ENCODE measurements at regions not wholly inside any gene's neighbourhood (a gene's known extent, or its start where the extent isn't known, plus 50 kb on each side); places are given as distances from the start of the nearest gene placed in this dataset.
"Not testable (repeated sequence)": the region's sequence is repeated elsewhere in the genome, so short reads cannot be mapped to it uniquely, and the experiment has no call there.

DNA sequence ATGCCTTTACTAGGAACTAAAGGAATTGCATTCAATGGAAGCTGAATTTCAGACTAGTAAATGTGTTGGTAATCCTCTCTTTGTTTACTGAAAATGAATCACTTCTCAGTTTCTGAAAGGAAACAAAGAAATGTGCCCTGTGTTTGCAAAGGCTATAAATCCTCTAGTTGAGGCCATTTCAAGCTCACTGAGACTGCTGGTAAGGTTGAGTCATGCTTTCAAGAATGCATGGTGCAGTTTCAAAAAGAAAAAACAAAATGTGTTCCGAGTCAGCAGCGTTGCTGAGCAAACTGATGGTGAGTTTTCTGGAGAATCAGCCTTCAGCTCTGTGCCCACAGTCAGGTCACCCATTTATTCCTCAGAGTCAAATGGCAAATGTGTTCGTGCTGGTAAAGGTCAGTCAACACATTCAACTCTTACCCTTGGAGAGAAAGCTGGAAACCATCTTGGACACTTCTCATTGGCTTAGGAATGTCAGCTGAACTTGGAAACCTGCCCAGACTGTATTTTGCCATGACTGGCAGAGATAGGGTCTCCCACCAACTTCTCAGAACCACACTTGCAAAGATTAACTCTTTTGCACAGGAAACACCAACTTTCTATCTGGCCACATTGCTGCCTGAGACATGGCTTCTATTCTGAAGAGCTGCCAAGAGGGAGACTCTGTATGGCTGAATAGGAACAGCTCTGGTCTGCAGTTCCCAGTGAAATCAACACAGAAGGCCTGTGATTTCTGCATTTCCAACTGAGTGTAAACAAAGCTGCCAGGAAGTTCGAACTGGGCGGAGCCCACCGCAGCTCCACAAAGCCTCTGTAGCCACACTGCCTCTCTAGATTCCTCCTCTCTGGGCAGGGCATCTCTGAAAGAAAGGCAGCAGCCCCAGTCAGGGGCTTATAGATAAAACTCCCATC is 484.4 kb downstream of the ATP23 start:
- DNase-seq = no peak

DNA sequence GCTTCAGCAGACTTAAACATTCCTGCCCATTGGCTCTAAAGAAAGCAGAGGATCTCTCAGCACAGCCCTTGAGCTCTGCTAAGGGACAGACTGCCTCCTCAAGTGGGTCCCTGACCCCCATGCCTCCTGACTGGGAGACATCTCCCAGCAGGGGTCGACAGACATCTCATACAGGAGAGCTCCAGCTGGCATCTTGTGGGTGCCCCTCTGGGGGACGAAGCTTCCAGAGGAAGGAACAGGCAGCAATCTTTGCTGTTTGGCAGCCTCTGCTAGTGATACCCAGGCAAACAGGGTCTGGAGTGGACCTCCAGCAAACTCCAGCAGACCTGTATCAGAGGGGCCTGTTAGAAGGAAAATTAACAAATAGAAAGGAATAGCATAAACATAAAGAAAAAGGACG is 485.1 kb downstream of the ATP23 start:
- not testable (repeated sequence) for DNase-seq

DNA sequence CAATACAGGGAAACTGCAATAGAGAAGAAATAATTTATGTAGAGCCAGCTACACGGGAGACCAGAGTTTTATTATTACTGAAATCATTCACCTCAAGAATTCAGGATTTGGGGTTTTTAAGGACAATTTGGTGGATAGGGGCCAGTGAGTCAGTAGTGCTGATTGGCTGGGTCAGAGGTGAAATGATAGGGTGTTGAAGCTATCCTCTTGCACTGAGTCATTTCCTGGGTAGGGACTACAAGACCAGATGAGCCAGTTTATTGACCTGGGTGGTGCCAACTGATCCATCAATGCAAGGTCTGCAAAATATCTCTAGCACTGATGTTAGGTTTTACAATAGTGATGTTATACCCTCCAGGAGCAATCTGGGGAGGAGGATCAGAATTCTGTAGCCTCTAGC is 486.3 kb downstream of the LRIG3 start:
- no peak for DNase-seq

DNA sequence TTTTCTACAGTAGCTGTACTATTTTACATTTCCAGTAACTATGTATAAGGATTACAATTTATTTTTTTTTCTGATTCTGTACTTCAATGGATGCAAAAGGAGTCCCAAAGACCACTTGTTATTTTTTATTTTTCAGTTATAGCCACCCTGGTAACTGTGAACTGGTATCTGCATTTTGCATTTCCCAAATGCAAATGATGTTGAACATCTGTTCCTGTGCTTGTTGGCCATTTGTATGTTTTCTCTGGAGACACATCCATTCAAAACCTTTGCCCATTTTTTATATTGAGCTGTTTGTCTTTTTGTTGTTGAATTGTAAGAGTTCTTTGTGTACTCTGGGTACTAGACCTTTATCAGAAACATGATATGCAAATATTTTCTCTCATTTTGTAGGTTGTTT is 485.6 kb downstream of the LRIG3 start:
- DNase-seq = no peak

DNA sequence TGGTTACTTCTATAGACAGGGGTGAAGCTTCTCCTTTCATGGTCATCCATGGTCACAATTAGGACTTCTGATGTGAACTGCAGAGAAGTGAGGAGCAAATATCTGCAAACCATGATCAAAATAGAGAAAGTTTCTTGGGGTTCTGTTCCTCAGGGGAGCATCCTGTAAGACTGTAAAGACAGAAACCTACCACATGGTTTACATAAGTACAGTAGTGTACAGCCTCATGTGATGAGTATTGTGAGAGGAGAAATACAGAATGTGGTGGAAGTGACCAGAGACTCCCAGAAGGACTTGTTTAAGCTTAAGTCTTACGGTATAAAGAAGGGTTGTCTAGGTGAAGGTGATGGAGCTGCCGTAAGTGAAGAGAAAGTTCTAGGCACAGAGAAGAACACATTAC is 484.7 kb downstream of the LRIG3 start:
- no peak for DNase-seq

DNA sequence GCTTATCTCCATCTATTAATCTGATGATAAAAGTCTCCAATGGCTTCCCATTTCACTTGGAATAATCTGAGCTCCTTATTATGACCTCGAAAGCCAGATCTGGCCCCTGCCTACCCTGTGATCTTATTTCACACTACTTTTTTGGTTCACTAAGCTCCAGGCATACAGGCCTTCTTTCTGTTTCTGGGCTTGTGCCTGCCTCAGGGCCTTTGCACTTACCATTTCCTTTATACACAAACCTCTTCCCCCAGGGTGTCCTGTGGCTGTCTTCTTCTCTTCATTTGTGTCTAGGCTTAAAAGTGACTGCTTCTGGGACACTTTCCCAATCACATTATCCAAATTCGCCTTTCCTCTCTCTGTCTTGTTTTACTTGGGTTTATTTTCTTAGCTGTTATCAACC is 478.8 kb downstream of the LRIG3 start:
- DNase-seq = no peak

DNA sequence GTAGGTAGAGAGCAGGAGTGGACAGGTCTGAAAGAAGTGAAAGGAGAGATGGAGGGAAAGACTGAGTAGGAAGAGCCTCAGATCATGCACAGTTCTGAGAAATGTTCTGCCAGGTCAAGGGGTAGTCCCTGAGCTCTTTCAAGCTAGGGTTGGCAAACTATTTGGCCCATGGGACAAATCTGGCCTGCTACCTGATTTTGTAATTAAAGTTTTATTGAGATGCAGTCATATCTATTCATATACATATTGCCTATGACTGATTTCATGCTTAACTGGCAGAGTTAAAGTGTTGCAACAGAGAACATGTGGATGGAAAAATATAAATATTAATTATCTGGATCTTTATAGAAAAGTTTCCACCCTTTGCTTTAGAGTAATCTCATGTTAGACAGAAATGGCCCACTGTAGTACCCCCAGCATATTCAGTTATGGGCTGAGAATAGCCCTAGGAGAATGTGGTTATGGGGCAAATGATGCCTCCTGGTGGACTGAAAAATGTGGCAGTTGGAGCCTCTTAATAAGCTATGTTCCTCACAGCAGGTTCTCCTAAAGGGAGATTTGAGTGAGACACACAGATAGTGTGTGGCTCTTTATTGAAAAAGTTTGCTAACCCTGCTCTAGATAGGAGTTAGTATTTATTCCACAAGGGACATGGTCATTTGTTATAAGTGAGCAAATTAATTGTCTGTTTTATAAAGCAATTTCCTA is 476.9 kb downstream of the LRIG3 start:
- DNase-seq = peak; percentile 29 to 31 (median 31)

DNA sequence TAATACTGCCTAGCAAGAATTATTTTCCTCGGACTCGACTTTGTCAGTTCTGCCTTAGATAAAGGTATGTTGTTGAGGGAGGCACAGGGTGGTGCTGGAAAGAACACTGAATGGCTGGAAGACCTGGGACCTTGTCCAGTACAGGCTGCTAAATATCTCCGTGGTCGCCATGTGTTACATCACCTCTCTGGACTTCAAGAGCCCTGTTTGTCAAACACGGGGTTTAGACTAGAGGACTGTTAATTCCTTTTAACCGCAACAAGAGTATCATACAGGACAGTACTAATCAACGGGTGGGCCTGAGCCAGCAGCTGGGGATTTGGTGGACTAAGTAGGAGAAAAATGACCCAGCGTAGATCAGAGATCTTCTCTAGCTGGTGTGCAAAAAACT is 476.3 kb downstream of the LRIG3 start:
- no peak for DNase-seq

DNA sequence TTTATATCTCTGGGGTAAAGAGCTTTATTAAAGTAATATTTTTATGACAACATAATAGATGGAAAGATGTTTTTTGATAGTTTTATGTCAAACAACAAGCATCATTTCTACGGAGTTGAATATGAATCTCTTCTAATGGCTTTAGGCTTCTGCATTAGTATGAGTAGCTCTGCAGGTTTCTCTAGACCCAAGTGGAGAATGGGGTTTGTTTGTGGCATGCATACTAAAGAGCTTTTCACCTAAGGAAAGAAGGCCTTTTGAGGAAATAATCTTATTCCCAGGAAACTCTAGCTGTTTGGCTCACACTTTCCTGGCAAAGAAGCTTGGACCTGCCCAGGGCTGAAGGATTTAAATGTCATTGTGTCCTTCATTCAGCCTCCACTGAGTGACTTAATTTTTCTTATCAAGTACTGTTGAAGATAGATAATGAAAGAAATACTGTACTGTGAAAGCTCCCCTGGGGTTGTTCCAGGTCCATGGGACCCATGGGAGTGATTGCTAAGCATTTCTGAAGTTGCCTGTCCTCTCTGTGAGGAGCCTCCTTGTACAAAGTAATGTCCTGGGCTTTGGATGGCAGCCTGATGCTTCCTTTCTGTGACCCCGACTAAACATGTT is 469.3 kb downstream of the LRIG3 start:
- no peak for DNase-seq

DNA sequence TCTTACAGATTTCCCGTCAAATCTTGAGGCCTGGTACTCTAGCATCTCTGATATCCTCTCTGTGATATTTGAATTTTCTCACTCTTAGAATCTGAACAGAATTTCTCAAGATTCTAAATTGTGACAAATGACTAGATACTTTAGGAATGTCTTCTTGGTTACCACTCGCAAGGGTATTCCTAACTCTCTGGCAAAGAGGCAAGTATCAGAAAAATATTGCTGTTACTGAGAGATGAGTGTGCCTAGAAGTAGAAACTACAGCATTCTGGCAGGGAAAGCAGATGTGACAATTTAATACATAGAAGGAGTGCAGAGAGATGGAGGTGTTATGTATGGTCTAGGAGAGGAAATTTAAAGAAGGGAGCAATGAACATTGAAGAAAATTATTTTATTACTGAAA is 467.8 kb downstream of the LRIG3 start:
- no peak for DNase-seq

DNA sequence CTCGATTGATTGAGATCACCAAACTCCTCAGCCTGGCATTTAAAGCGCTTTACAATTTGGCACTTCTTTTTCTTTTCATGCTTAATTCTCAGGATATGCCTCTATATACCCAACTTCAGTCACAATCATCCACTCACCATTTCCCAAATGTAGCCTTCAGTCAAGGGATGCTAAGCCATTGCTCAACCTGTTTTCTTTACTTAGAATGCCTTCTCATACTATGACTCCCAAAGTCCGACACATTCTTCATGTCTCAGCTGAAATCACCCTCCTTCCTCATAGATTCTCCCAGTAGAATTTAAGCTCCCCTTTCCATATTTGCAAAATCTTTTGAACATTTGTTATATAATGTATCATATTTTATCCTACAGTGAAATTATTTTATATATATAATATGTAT is 467.0 kb downstream of the LRIG3 start:
- no peak for DNase-seq

DNA sequence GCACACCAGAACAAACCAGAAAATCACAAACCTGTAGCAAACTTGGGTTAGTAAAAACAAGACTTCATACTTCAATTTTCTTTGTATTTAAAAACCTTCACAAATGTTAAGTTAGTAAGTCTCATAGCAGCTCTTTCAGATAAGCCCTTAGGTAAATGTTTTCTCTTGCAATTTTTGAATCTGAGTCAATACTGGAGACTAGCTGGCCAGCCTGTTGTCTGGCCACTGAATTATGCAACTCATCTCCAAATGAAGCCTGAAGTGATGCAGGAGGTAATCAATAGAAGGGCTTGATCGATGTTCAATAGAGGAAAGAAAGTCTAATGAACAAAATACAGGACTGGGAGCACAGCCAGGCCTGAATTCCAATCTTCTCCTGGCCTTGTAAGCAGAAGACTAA is 465.2 kb downstream of the LRIG3 start:
- DNase-seq = no peak

DNA sequence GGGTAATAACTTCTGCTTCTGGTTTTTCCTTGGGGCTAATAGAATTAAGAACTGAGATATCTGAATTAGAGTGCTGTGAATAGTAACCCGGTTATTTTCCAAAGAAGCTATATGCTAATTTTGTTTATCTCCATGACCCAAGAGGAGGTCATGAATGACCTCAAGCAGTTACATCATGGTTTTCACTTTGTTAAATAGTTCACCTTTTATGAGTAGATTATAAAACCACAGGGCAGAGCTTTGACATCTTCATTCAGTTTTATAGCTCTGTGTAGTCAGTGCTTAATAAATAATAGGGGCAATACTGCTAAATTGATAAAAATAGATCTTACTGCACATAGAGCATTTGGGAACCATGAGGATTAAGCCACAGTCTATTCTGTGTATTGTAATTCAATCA is 462.2 kb downstream of the LRIG3 start:
- no peak for DNase-seq

DNA sequence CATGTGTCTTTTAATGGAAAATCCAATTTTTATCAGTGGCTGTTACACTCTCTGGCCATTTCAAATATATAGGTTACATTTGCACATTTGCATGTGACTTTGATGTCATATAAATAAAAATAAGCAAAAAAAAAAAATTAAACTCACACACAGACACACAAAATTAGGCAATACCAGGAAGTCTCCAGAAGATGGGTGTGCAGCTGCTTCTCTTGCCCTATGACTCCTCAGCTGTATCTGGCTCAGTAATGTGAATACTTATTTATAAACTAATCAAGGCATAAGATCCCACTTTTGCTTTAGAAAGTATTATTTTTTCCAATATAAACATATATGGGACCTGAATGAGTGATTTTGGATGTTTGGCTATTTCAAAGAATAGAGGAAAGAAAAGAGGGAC is 461.1 kb downstream of the LRIG3 start:
- no peak for DNase-seq

DNA sequence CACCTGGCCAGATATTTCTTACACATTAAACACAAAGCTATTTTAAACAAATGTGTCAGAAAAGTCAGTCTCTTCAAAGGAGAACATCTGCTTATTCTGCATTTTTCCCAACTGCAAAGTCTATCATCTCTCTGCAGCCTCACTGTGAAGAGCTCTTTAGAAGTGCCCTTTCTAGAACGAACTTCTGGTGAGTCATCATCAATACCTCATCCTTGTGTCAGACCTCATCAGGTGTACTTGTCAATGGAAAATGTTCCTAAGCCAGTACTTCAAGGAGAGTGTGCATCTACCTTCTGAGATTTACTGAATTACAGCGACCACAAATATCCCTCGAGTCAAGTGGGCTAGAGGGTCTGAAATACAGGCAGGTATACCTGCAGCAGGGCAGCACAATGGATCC is 457.3 kb downstream of the LRIG3 start:
- DNase-seq = no peak

DNA sequence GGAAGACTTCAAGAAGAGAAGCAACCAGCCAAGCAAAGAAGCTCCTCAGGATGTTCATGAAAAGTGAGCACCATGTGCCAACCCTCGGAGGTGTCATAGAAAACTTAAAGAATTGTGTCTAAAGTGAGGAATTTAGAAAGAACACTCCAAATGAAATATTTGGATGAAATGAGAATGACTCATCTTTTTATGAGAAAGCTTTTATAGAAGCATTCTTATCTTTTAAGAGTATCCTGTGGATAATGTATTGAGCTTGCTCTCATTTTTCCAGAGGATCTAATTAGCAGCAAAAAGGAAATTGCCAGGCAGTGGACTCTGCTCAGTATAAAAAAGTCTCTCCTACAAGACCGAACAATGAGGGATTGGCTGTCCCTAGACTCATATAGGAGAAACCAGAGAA is 454.9 kb downstream of the LRIG3 start:
- DNase-seq = no peak

DNA sequence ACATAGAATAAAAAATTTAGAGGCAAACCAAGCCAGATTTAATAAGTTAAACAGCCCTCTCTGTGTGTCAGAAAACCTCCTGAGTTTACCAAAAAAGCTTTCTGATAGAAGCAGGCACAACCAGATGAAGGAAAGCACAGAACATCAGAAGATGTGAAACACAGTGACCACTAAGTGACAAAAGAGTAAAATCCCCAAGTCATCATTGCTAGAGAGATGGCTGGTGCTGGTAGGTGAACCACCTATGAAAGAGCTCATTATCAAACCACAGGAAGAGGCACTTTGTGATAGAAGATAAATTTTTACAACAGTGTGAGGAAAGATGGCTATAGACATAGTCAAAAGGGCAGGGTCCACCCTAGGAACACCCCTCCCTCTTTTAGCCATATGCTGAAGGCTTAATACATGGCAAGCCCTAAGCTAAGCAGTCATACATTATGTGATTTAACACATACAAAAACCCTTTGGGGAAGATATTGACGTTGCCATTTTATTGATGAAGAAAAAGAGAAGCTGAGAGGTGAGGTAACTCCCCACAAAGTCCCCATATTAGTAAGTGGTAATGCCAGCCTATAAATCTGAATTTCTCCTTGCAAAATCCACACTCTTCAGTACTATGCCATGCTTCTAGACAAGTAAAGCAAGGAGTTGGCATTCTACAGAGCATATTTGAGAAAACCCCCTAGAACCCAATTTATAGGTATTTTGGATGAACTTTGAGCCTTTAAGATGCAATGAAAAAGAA is 449.9 kb downstream of the LRIG3 start:
- DNase-seq = no peak

DNA sequence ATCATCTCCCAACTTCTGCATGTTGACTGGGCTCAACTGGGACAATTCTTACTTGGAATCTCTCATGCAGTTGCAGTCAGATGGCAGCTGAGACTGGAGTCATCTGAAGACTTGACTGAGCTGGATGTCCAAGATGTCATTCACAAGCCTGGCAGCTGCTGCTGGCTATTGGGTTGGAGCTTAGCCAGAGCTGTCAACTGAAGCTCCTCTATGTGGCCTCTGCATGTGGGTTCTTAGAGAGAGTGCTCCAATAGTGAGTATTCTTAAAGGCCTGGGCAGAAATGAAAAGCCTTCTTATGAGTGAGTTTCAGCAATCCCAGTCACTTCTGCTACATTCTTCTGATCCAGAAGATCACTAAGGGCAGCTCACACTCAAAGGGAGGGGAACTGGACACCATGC is 440.9 kb downstream of the LRIG3 start:
- no peak for DNase-seq

DNA sequence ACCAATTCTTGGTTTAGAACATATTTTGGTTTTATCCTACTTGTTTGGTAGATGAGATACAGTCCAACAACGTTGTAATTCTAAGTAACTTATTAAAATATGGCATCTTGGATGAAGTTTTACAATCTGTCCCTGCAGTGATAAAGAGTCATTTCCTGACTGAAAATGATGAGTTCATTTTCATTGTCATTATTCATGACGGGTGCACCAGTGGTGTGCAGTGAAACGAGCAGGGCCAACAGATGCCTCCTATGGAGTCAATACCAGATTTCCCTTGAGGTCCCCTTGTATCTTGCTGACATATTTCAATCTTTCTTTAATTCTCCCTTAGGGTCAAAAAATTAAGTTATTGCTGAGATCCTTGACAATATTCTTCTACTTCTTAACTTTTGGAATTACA is 438.5 kb downstream of the LRIG3 start:
- DNase-seq = no peak

DNA sequence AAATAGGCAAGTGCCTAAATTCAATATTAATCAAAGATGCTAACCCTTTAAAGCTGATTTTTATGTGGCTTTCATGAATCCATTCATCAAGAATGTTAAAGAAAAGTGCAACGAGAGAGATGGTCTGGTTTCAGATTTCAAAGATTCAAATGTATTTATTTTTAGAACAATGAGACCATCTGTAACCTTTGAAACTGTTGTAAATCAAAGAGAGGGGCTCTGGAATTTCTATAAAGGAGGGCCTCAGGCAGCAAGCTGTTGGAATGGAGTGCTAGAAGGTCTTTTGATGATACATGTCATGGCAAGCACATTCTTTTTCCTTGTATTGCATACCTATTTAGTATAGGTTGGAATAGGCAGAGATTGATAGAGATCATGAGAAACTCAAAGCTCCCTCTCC is 433.0 kb downstream of the LRIG3 start:
- DNase-seq = no peak

DNA sequence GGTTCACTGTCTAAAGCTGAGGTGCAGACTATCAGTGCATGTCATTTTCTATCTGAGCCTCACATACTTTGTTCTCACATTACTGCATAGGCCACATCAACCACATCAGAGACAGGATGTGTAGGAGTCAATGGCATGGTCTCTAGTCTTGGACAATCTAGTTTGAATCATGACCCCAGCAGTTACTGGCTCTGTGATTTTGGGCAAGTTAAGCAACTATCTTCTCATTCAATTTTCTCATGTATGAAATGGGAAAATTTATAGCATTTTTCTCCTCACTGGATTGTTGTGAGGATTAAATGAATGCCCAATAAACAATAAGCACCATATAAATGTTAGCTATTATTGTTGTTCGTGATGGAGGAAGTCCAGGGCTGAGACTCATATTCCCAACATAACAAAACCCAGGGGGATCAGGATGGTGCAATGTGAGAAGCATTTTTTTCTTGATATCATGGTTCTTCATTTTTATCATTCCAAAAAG is 432.6 kb downstream of the LRIG3 start:
- no peak for DNase-seq

DNA sequence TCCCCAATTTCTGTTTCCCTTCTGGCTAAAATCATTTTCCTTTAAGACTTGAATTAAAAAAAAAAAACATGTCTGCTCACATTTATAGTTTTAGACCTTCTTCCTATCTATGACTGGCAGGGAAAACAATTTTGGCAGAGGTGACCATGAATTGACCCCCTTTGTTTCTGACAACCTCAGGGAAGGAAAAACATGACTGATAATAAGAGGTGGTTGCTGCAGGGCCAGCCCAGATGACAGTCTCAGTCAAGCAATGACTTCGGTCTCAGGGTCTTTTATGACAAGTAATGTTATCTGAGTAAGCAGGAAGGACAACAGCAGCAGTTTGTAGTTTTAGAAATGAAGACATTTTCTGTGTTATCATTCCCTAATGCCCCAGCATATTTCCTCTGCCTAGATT is 430.9 kb downstream of the LRIG3 start:
- DNase-seq = no peak

DNA sequence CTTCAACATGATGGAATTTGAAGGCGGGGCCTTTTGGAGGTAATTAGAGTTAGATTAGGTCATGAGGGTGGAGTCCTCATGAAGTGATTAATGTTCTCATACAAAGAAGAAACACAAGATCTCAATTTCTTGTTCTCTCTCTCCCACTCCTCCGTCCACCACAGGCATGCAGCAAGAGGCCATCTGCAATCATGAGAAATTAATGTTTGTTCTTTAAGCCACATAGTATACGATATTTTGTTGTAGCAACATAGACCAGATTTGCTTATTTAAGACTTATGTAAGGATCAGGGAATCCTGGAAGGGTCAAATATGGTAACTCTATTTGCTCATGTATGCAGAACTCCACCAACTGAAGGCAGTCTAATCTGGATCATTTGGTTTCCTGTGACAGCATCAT is 429.0 kb downstream of the LRIG3 start:
- no peak for DNase-seq

Measured in suppressor macrophage treated with lipopolysaccharide for 1 hour (primary cell).